ENCODE measurements at regions not wholly inside any gene's neighbourhood (a gene's known extent, or its start where the extent isn't known, plus 50 kb on each side); places are given as distances from the start of the nearest gene placed in this dataset.

DNA sequence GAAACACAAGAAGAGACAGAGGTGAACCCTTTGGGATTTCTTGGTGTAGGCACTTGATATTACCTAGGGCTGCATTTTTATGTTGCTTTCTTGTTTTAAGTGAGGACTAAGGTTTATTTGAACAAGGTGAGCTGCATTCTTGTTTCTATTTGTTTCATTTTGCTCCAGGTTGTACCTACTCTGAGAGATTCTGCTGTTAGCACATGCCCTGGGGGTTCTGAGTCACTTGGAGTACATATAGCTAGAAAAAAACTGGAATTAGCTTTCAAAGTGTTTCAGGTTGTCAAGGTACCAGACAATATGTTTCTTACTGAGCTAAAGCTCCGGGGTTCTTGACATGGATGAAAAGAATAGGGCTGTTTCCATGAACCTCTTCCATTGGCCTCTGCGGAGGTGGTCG is 299.4 kb downstream of the ICE1 start:
- no peak for TF ChIP-seq EZH2phosphoT487 (IDR thresholded peaks at IDR 0.05; ENCODE audit: borderline replicate concordance, low read length)
- TF ChIP-seq, protein P1, sequence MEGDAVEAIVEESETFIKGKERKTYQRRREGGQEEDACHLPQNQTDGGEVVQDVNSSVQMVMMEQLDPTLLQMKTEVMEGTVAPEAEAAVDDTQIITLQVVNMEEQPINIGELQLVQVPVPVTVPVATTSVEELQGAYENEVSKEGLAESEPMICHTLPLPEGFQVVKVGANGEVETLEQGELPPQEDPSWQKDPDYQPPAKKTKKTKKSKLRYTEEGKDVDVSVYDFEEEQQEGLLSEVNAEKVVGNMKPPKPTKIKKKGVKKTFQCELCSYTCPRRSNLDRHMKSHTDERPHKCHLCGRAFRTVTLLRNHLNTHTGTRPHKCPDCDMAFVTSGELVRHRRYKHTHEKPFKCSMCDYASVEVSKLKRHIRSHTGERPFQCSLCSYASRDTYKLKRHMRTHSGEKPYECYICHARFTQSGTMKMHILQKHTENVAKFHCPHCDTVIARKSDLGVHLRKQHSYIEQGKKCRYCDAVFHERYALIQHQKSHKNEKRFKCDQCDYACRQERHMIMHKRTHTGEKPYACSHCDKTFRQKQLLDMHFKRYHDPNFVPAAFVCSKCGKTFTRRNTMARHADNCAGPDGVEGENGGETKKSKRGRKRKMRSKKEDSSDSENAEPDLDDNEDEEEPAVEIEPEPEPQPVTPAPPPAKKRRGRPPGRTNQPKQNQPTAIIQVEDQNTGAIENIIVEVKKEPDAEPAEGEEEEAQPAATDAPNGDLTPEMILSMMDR (IDR thresholded peaks at IDR 0.05; ENCODE audit: low read depth, low read length, poor library complexity, severe bottlenecking) = no peak
- H3K4me3 ChIP-seq (ENCODE audit: low read length) = no peak overlapping the region
- H3F3A ChIP-seq (ENCODE audit: control insufficient read depth, insufficient read depth) = no peaks in the 10 kb centered on the region
- H3K4me2 ChIP-seq (ENCODE audit: low read length) = no peak overlapping the region
- no peak overlapping the region for H3K27ac ChIP-seq (ENCODE audit: low read depth, low read length)
- H3K4me1 ChIP-seq (ENCODE audit: control insufficient read depth, low read length) = no peaks in the 10 kb centered on the region
- no peaks in the 10 kb centered on the region for H4K20me1 ChIP-seq (ENCODE audit: control insufficient read depth, insufficient read depth, low read depth, low read length)
- H3K27me3 ChIP-seq (ENCODE audit: control insufficient read depth, low read length) = no peaks in the 10 kb centered on the region
- no peaks in the 10 kb centered on the region for H3K79me2 ChIP-seq (ENCODE audit: control insufficient read depth, low read length)
- H3K9me2 ChIP-seq (replicated peaks; ENCODE audit: control insufficient read depth, low read length) = no peaks in the 10 kb centered on the region
- H3K36me3 ChIP-seq (ENCODE audit: control insufficient read depth, low read length) = no peaks in the 10 kb centered on the region
- H3K9me3 ChIP-seq (ENCODE audit: control insufficient read depth, insufficient read depth, low read length) = no peaks in the 10 kb centered on the region

DNA sequence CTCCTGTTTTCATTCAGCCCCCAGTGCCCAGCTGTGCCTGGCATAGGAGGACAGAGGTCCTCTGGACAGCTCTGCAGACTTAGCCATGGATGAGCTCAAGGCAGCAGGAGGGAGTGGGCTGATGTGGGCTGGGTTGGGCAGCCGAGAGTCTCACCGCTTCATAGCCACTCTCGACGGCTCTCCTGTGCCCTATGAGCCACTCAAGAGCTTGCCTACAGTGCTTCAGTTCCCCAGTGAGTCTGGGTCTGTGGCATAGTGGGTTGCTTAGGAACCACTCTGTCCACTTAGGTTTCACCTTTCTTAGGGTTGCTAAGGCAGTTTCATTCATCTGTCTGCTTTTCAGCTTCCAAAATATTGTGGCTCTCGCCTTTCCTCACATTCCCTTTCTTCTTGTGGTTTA is 296.8 kb downstream of the ICE1 start:
- Histone ChIP-seq H3K79me2 (ENCODE audit: control insufficient read depth, low read length) (no peaks in the 10 kb centered on the region), H3K36me3 (ENCODE audit: control insufficient read depth, low read length) (no peaks in the 10 kb centered on the region), H3K4me1 (ENCODE audit: control insufficient read depth, low read length) (no peaks in the 10 kb centered on the region), H3K27me3 (ENCODE audit: control insufficient read depth, low read length) (no peaks in the 10 kb centered on the region), H4K20me1 (ENCODE audit: control insufficient read depth, insufficient read depth, low read depth, low read length) (no peaks in the 10 kb centered on the region), H3K4me2 (ENCODE audit: low read length) (no peak overlapping the region), H3K4me3 (ENCODE audit: low read length) (no peak overlapping the region), H3K27ac (ENCODE audit: low read depth, low read length) (no peak overlapping the region), H3K9me3 (ENCODE audit: control insufficient read depth, insufficient read depth, low read length) (no peaks in the 10 kb centered on the region), H3K9me2 (replicated peaks; ENCODE audit: control insufficient read depth, low read length) (no peaks in the 10 kb centered on the region), H3F3A (ENCODE audit: control insufficient read depth, insufficient read depth) (no peaks in the 10 kb centered on the region)
- TF ChIP-seq, protein P1 (IDR thresholded peaks at IDR 0.05; ENCODE audit: low read depth, low read length, poor library complexity, severe bottlenecking) = no peak
- TF ChIP-seq EZH2phosphoT487 (IDR thresholded peaks at IDR 0.05; ENCODE audit: borderline replicate concordance, low read length) = no peak

DNA sequence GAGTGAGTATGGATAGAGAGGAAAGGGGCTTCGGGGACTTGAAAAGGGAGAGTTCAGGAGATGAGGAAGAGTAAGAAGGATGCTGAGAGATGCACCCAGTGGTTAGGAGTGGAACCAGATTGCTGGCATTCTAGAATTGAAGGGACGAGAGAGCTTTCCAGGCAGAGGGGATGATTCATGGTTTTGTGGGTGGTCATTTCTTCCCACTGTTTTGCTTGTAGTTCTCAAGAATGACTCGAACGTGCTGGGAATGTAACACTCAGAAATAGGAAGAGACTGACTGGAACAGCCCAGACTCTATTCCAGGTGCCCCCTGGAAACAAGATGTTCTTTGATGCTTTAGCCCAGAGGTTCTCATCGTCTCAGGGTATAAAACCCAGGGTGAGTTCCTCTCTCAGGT is 294.2 kb downstream of the ICE1 start:
- H3K27ac ChIP-seq (ENCODE audit: low read depth, low read length) = no peak overlapping the region
- TF ChIP-seq EZH2phosphoT487 (IDR thresholded peaks at IDR 0.05; ENCODE audit: borderline replicate concordance, low read length) = no peak
- TF ChIP-seq, protein P1 (IDR thresholded peaks at IDR 0.05; ENCODE audit: low read depth, low read length, poor library complexity, severe bottlenecking) = no peak
- H4K20me1 ChIP-seq (ENCODE audit: control insufficient read depth, insufficient read depth, low read depth, low read length) = no peaks in the 10 kb centered on the region
- H3K4me2 ChIP-seq (ENCODE audit: low read length) = no peak overlapping the region
- no peaks in the 10 kb centered on the region for H3F3A ChIP-seq (ENCODE audit: control insufficient read depth, insufficient read depth)
- H3K9me2 ChIP-seq (replicated peaks; ENCODE audit: control insufficient read depth, low read length) = no peaks in the 10 kb centered on the region
- H3K4me3 ChIP-seq (ENCODE audit: low read length) = no peak overlapping the region
- no peaks in the 10 kb centered on the region for H3K27me3 ChIP-seq (ENCODE audit: control insufficient read depth, low read length)
- H3K36me3 ChIP-seq (ENCODE audit: control insufficient read depth, low read length) = no peaks in the 10 kb centered on the region
- no peaks in the 10 kb centered on the region for H3K79me2 ChIP-seq (ENCODE audit: control insufficient read depth, low read length)
- H3K4me1 ChIP-seq (ENCODE audit: control insufficient read depth, low read length) = no peaks in the 10 kb centered on the region
- no peaks in the 10 kb centered on the region for H3K9me3 ChIP-seq (ENCODE audit: control insufficient read depth, insufficient read depth, low read length)

DNA sequence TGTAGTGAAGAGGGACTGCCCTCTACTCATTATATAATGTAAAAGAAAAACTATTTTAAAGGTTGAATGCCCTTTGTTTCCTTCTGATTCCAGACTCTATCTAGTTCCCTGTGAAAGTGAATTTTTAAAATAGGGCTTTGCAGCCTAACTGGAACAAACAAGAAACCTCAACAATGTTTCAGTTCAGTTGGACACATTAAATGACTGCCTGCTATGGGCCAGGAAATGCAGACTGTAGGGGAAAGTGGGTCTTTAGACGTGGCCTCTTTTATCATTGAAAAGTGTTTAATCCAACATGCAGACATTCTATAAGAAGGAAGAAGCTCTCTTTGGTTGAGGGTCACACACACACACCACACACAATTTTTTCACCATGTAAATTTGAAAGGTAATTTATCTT is 289.1 kb downstream of the ICE1 start:
- no peaks in the 10 kb centered on the region for H3K27me3 ChIP-seq (ENCODE audit: control insufficient read depth, low read length)
- no peak overlapping the region for H3K27ac ChIP-seq (ENCODE audit: low read depth, low read length)
- H3K79me2 ChIP-seq (ENCODE audit: control insufficient read depth, low read length) = no peaks in the 10 kb centered on the region
- H3K9me2 ChIP-seq (replicated peaks; ENCODE audit: control insufficient read depth, low read length) = no peaks in the 10 kb centered on the region
- H3K4me3 ChIP-seq (ENCODE audit: low read length) = no peak overlapping the region
- H4K20me1 ChIP-seq (ENCODE audit: control insufficient read depth, insufficient read depth, low read depth, low read length) = no peaks in the 10 kb centered on the region
- no peak for TF ChIP-seq EZH2phosphoT487 (IDR thresholded peaks at IDR 0.05; ENCODE audit: borderline replicate concordance, low read length)
- TF ChIP-seq, protein P1 (IDR thresholded peaks at IDR 0.05; ENCODE audit: low read depth, low read length, poor library complexity, severe bottlenecking) = no peak
- no peaks in the 10 kb centered on the region for H3F3A ChIP-seq (ENCODE audit: control insufficient read depth, insufficient read depth)
- H3K9me3 ChIP-seq (ENCODE audit: control insufficient read depth, insufficient read depth, low read length) = no peaks in the 10 kb centered on the region
- H3K4me2 ChIP-seq (ENCODE audit: low read length) = no peak overlapping the region
- H3K4me1 ChIP-seq (ENCODE audit: control insufficient read depth, low read length) = no peaks in the 10 kb centered on the region
- no peaks in the 10 kb centered on the region for H3K36me3 ChIP-seq (ENCODE audit: control insufficient read depth, low read length)

Data from DOHH2 (cell line).